GM18907 (cell line): ENCODE measurements at regions not wholly inside any gene's neighbourhood (a gene's known extent, or its start where the extent isn't known, plus 50 kb on each side); places are given as distances from the start of the nearest gene placed in this dataset.

Experiments used
- ATAC-seq: cut with Tn5 transposase; IDR thresholded peaks from one replicate; pipeline ENCODE4 v1.9.1; 2021; ENCODE audit warnings: mild to moderate bottlenecking, moderate library complexity; ENCODE audit not compliant: unreplicated experiment

- no peak for ATAC-seq
Observed at GRCh38 chr16:73614131-73614530, 566.2 kb upstream of the ZFHX3 start.

GRCh38 chr16:73610605-73611156, 562.8 kb upstream of the ZFHX3 start:
- no peak for ATAC-seq

DNA sequence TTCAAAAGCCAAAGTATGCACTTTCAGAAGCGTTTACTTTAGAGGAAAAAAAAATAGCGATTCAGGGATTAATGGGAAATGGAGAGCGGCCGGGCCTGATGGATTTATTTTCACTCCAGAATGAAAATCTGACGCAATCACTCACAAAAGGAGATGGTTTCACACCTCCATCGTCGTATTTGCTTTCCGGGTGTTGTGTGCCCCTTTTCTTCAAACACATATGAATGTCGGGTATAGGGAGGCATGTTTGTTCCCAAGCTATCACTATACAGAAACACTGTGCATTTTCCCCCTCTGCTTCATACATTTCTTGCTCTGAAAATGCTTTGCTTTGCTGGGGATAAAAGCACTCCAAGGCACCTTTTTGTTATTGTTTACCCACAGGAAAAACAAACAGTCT, 562.2 kb upstream of the ZFHX3 start:
- no peak for ATAC-seq

GRCh38 chr16:73608911-73609310, 561.0 kb upstream of the ZFHX3 start:
- no peak for ATAC-seq

- no peak for ATAC-seq
Observed at GRCh38 chr16:73605309-73605708, 557.4 kb upstream of the ZFHX3 start.

GRCh38 chr16:73601911-73602310, 554.0 kb upstream of the ZFHX3 start:
- no peak for ATAC-seq

DNA sequence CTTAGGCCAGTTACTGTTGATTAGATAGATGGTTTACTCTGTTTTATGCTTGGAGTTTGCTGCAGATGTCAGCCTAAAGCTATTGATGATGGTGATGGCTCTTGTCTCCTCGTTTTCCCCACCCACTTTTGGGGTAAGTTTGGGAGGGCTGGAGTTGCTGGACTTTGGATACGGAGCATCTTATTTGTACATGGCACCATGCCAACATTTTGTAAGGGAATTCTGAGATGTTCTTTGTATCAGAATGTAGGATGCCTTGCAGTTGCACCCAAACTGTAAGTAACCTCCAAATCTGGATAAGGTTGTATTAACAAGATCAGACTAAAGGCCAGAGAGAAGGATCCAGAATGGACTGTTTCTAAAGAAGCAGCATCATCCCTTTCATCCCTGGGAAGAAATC, 551.9 kb upstream of the ZFHX3 start:
- no peak for ATAC-seq

DNA sequence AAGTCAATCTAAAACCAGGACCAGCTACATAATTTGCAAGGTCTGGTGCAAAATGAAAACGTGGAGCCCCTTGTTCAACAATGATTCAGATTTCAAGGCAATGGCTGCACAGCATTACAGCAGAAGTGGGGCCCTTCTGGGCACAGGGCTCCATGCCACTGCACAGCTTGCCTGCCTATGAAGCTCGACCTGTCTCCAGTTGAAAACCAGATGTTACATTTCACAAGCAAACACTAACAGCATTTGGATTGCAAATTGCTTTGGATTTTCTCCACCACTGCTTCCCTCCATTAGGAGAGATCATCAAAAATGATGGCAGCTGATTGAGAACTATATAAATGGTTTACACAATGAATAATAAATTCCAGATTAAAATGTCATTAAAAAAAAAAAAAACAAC, 551.4 kb upstream of the ZFHX3 start:
- no peak for ATAC-seq

- no peak for ATAC-seq
Observed at GRCh38 chr16:73584157-73584556, 536.2 kb upstream of the ZFHX3 start.

- no peak for ATAC-seq
Observed at GRCh38 chr16:73572135-73572828, 524.4 kb upstream of the ZFHX3 start.

DNA sequence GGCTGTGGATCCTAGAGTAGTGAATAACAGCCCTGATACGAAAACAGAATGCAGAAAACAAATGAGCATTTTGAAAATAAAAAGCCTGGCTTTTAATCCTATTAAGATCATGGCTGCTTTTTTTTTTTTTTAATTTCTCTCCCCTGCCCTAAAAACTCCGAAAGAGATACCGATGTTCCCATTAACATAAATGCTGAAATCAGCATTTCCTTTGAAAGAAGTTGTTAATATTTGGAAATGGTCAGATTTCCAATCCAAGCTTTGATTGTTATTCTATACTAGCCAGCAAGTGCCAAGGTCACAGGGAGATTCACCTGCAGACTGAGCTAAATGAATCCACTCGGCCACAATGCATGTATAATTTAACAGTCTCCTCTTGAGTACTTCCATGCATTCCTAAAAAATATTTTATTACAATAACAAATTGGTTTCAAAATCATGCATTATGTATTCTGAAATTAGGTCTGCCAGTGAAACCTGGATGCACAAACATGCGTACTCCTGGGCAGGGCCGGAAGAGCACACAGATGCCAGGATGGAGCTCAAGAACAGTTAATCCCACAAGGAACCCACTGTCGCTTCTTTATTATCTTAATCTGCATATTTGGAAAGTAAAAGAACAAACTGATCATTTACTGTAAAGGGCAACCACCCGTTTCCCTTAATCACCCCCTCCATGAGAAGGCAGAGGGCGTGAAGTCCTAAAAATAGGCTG, 521.5 kb upstream of the ZFHX3 start:
- ATAC-seq = no peak

- ATAC-seq = no peak
Observed at GRCh38 chr16:73568769-73569168, 520.8 kb upstream of the ZFHX3 start.

DNA sequence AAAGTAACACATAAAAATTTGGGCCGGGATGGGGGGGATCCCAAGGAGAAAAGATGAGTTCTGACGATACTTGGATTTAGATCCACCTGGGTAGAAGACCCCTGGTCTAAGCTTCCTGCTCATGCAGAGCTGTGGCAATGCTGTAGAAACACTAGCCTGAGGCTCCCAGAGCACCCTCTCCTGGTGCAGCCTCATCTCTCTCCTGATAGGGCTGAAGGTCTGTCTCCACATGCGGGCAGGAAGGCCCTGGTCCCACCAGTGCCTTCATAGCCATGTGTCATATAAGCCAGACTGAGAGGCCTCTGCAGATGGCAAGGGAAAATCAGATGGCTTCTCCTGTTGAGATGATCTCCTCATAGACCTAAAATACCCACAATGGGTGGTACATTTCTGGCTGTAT, 518.0 kb upstream of the ZFHX3 start:
- no peak for ATAC-seq

- no peak for ATAC-seq
Observed at GRCh38 chr16:73565263-73565662, 517.3 kb upstream of the ZFHX3 start.

GRCh38 chr16:73563709-73564108, 515.8 kb upstream of the ZFHX3 start:
- ATAC-seq = no peak

- ATAC-seq = no peak
Observed at GRCh38 chr16:73560497-73560896, 512.6 kb upstream of the ZFHX3 start.

GRCh38 chr16:73558219-73558618, 510.3 kb upstream of the ZFHX3 start:
- ATAC-seq = peak; percentile 55

- no peak for ATAC-seq
Observed at GRCh38 chr16:73553941-73554660, 506.2 kb upstream of the ZFHX3 start.

DNA sequence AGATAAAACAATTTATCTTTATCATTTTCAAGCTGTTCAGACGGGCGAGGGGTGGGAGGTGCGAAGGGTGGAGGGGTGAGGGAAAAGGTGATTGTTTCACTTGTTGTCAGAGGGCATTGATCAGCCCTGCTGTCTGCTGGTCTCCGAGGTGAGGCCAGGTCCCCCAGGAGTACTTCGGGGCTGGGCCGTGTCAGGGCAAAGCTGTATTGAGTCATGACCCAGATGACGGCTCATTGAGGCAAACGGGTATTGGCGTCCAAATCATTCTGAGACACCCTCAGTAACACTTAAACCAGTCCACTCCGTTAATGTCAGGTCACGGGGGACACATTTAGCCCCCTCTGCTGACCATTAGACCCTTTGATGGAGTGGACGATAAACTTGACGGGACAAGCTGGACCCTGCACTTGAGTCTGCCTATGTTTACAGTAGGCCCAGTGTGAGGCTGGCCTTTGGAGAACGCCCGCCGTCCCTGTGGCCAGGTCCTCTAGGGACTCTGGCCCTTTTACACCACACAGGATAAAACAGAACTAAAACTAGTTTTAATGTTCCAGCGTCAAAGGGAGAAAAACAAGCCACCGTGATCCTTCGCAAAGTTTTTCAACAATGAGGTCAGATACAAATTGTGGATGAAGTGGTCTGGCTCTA, 502.2 kb upstream of the ZFHX3 start:
- no peak for ATAC-seq

DNA sequence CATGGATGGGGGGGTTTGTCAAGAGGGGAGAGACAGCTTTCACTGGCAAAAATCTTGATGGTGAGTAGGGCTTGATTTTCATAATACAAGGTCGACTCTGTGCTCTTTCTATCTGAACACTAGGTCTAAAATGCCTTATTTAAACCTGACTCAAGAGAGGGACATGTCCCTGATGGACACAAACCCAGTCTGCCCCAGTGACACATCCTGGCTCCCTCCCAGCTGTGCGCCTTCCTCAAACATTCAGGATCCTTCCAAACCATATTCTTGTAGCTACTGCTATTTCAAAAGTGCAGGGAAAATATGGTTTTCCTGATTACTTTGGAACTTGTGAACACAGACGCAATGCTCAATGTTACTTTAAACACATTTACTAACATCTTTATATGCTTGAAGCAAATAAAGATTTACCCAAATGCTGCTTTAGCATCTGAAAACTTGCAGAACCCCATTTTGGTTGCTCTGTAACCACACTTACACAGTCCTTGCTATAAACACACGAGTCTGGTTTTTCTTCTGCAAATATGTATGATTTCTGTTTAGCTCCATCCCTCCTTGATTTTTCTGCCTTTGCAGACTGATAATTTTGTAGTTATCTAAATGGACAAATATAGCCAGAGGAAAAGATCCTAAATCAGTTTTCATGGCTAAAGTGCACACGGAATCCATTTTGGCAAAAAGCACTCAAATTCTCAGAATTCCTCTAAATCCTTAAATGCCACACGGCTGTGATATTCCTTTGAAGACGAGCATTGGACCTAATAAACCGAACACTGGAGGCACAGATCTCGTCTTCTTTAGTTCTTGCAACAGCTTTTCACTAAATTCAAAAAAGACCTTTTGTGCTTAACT, 499.9 kb upstream of the ZFHX3 start:
- ATAC-seq = no peak
